VCaP (cell line): ENCODE measurements at regions not wholly inside any gene's neighbourhood (a gene's known extent, or its start where the extent isn't known, plus 50 kb on each side); places are given as distances from the start of the nearest gene placed in this dataset.

Source experiments
- H3K27ac ChIP-seq: fragments of 450-650 bp; 2 replicates; pipeline ENCODE4 v1.5.1; 2017
- CTCF ChIP-seq: fragments of 450-650 bp; conservative IDR thresholded peaks from 2 replicates; pipeline ENCODE4 v1.5.1; 2017; ENCODE audit warnings: mild to moderate bottlenecking, moderate library complexity

GRCh38 chr1:30613188-30613587 is 110.2 kb downstream of the MATN1 start:
- H3K27ac ChIP-seq, result no peak overlapping the region
- no peak for TF ChIP-seq CTCF

- TF ChIP-seq CTCF, result no peak
These were observed 110.8 kb downstream of the MATN1 start for GRCh38 chr1:30612536-30613065.

GRCh38 chr1:30611741-30612309 is 111.6 kb downstream of the MATN1 start:
- no peak for TF ChIP-seq CTCF
- H3K27ac ChIP-seq, result no peak overlapping the region

More at GRCh38 chr1:30612536-30613065, 110.8 kb downstream of the MATN1 start:
- H3K27ac ChIP-seq, result no peak overlapping the region

GRCh38 chr1:30610917-30611316 is 112.5 kb downstream of the MATN1 start:
- no peak for TF ChIP-seq CTCF
- no peak overlapping the region for H3K27ac ChIP-seq

GRCh38 chr1:30609999-30610345 is 113.4 kb downstream of the MATN1 start:
- H3K27ac ChIP-seq, result no peak overlapping the region
- no peak for TF ChIP-seq CTCF

- no peak overlapping the region for H3K27ac ChIP-seq
- no peak for TF ChIP-seq CTCF
These were observed 113.9 kb downstream of the MATN1 start for GRCh38 chr1:30609336-30609998.

GRCh38 chr1:30607723-30608122 is 115.7 kb downstream of the MATN1 start:
- no peak overlapping the region for H3K27ac ChIP-seq

More at GRCh38 chr1:30607723-30608122, 115.7 kb downstream of the MATN1 start:
- TF ChIP-seq CTCF, result no peak
